ENCODE measurements at regions not wholly inside any gene's neighbourhood (a gene's known extent, or its start where the extent isn't known, plus 50 kb on each side); places are given as distances from the start of the nearest gene placed in this dataset.

GRCh38 chr1:227379555-227379892, 61.2 kb upstream of the CDC42BPA start:
- Histone ChIP-seq H3K36me3 (ENCODE audit: low read depth, low read length) (no peaks in the 10 kb centered on the region), H4K20me1 (ENCODE audit: low read length) (no peaks in the 10 kb centered on the region), H3K9me3 (ENCODE audit: low read length) (no peaks in the 10 kb centered on the region), H3K27ac (ENCODE audit: low read length) (no peak overlapping the region), H3K9ac (ENCODE audit: low read length) (no peak overlapping the region), H2AFZ (ENCODE audit: low read length) (no peak overlapping the region), H3K4me1 (ENCODE audit: insufficient read depth, low read length) (peaks cover 8% of the 10 kb centered on the region), H3K4me3 (ENCODE audit: low read length) (no peak overlapping the region), H3K9me2 (replicated peaks; ENCODE audit: low read length) (no peaks in the 10 kb centered on the region), H3K79me2 (ENCODE audit: low read length) (no peaks in the 10 kb centered on the region), H3K27me3 (ENCODE audit: low read length) (no peaks in the 10 kb centered on the region), H3F3A (ENCODE audit: low read length, unreplicated experiment) (no peaks in the 10 kb centered on the region), H3K4me2 (ENCODE audit: low read length) (no peak overlapping the region)
- ATAC-seq = no peak
- DNase-seq = no peak
- ChIA-PET CTCF (no interaction called here), POLR2A (ENCODE audit: unreplicated experiment) (no interaction called here)
- intact Hi-C loops (cut with micrococcal nuclease) = no loop called here
- TF ChIP-seq EZH2phosphoT487 (IDR thresholded peaks at IDR 0.05; ENCODE audit: borderline replicate concordance, low read length) (no peak), CTCF (conservative IDR thresholded peaks at IDR 0.05; ENCODE audit: low read depth, low read length) (no peak)
- no TSS peak for BruUV-seq (replicated peaks)

- no peaks in the 10 kb centered on the region for H3F3A ChIP-seq (ENCODE audit: low read length, unreplicated experiment)
- H3K9me3 ChIP-seq (ENCODE audit: low read length) = no peaks in the 10 kb centered on the region
- no TSS peak for BruUV-seq (replicated peaks)
- peaks cover 8% of the 10 kb centered on the region for H3K4me1 ChIP-seq (ENCODE audit: insufficient read depth, low read length)
- H3K4me3 ChIP-seq (ENCODE audit: low read length) = no peak overlapping the region
- no peaks in the 10 kb centered on the region for H3K9me2 ChIP-seq (replicated peaks; ENCODE audit: low read length)
- no peaks in the 10 kb centered on the region for H4K20me1 ChIP-seq (ENCODE audit: low read length)
- H3K36me3 ChIP-seq (ENCODE audit: low read depth, low read length) = no peaks in the 10 kb centered on the region
- ATAC-seq (peak; percentile 63), DNase-seq (peak; percentile 72)
- no peak overlapping the region for H3K4me2 ChIP-seq (ENCODE audit: low read length)
- no peak overlapping the region for H3K9ac ChIP-seq (ENCODE audit: low read length)
- ChIA-PET CTCF (no interaction called here), POLR2A (ENCODE audit: unreplicated experiment) (no interaction called here)
- intact Hi-C loops (cut with micrococcal nuclease) = no loop called here
- H3K79me2 ChIP-seq (ENCODE audit: low read length) = no peaks in the 10 kb centered on the region
- no peaks in the 10 kb centered on the region for H3K27me3 ChIP-seq (ENCODE audit: low read length)
- TF ChIP-seq EZH2 (IDR thresholded peaks at IDR 0.05; ENCODE audit: low read length, unreplicated experiment) (no peak), CTCF (conservative IDR thresholded peaks at IDR 0.05; ENCODE audit: low read depth, low read length) (no peak), EZH2phosphoT487 (IDR thresholded peaks at IDR 0.05; ENCODE audit: borderline replicate concordance, low read length) (no peak)
- H3K27ac ChIP-seq (ENCODE audit: low read length) = no peak overlapping the region
- no peak overlapping the region for H2AFZ ChIP-seq (ENCODE audit: low read length)
Observed at GRCh38 chr1:227378871-227379554, 60.7 kb upstream of the CDC42BPA start.

- Histone ChIP-seq H3K79me2 (ENCODE audit: low read length) (no peaks in the 10 kb centered on the region), H2AFZ (ENCODE audit: low read length) (no peak overlapping the region), H3K9me3 (ENCODE audit: low read length) (no peaks in the 10 kb centered on the region), H3K36me3 (ENCODE audit: low read depth, low read length) (no peaks in the 10 kb centered on the region), H3K9me2 (replicated peaks; ENCODE audit: low read length) (no peaks in the 10 kb centered on the region), H3K4me3 (ENCODE audit: low read length) (no peak overlapping the region), H3K27me3 (ENCODE audit: low read length) (no peaks in the 10 kb centered on the region), H3K27ac (ENCODE audit: low read length) (no peak overlapping the region), H4K20me1 (ENCODE audit: low read length) (no peaks in the 10 kb centered on the region), H3K4me1 (ENCODE audit: insufficient read depth, low read length) (peaks cover 11% of the 10 kb centered on the region), H3K9ac (ENCODE audit: low read length) (no peak overlapping the region), H3F3A (ENCODE audit: low read length, unreplicated experiment) (no peaks in the 10 kb centered on the region), H3K4me2 (ENCODE audit: low read length) (no peak overlapping the region)
- BruUV-seq (replicated peaks) = no TSS peak
- CTCF ChIA-PET = no interaction called here
- no peak for TF ChIP-seq EZH2phosphoT487 (IDR thresholded peaks at IDR 0.05; ENCODE audit: borderline replicate concordance, low read length)
- no peak for TF ChIP-seq EZH2 (IDR thresholded peaks at IDR 0.05; ENCODE audit: low read length, unreplicated experiment)
- TF ChIP-seq CTCF (conservative IDR thresholded peaks at IDR 0.05; ENCODE audit: low read depth, low read length) = no peak
- POLR2A ChIA-PET (ENCODE audit: unreplicated experiment) = no interaction called here
- ATAC-seq = no peak
- intact Hi-C loops (cut with micrococcal nuclease) = no loop called here
- no peak for DNase-seq
Observed at GRCh38 chr1:227378181-227378580, 59.9 kb upstream of the CDC42BPA start.

Measured in PC-3 (cell line).